Gastroesophageal sphincter (tissue), 4 donors: ENCODE measurements at regions not wholly inside any gene's neighbourhood (a gene's known extent, or its start where the extent isn't known, plus 50 kb on each side); places are given as distances from the start of the nearest gene placed in this dataset.

ENCODE experiments used
- ATAC-seq: fragments of 150-250 bp; one replicate; pipeline ENCODE4 v1.9.1; 2016; ENCODE audit warnings: mild to moderate bottlenecking, moderate library complexity
- H3K27ac ChIP-seq, 4 donors: fragments of 200-600 bp; sonication (generic) in 3 of 4; 1 replicate in 3 of 4; 2 replicates in 1 of 4; pipeline ENCODE4 v1.5.1; 2016 to 2019
- H3K27me3 ChIP-seq: fragments of 200-600 bp; sonication (generic); one replicate; pipeline ENCODE4 v1.5.1; 2019
- H3K36me3 ChIP-seq, 2 donors: fragments of 200-600 bp; sonication (generic); one replicate each; pipeline ENCODE4 v1.5.1; 2019; ENCODE audit warnings: control low read depth in 1 of 2
- H3K4me1 ChIP-seq, 3 donors: fragments of 200-600 bp; sonication (generic); 1 replicate in 2 of 3; 2 replicates in 1 of 3; pipeline ENCODE4 v1.5.1; 2016 to 2019; ENCODE audit warnings: control low read depth in 2 of 3
- H3K4me3 ChIP-seq, 2 donors: fragments of 200-600 bp; sonication (generic); one replicate each; pipeline ENCODE4 v1.5.1; 2019; ENCODE audit warnings: mild to moderate bottlenecking in 1 of 2, moderate library complexity in 1 of 2
- H3K9me3 ChIP-seq, 3 donors: fragments of 200-600 bp; sonication (generic); one replicate each; pipeline ENCODE4 v1.5.1; 2017 to 2019; ENCODE audit warnings: control low read depth in 2 of 3
- CTCF ChIP-seq, 4 experiments: fragments of 200-600 bp in 2 of 4; fragments of 450-650 bp in 2 of 4; sonication (generic) in 1 of 4; IDR thresholded peaks; one replicate each; pipeline ENCODE4 v1.5.1; 2017 to 2019; ENCODE audit warnings: antibody characterized with exemption in 4 of 4, mild to moderate bottlenecking in 2 of 4, moderate library complexity in 2 of 4
- EP300 ChIP-seq: sonication (generic); formaldehyde crosslinking; IDR thresholded peaks from one replicate; pipeline ENCODE4 v1.6.1; 2017; ENCODE audit warnings: antibody characterized with exemption, mild to moderate bottlenecking
- POLR2A ChIP-seq, 2 donors: fragments of 450-650 bp; IDR thresholded peaks; one replicate each; pipeline ENCODE4 v1.6.1; 2017; ENCODE audit warnings: antibody characterized with exemption in 2 of 2, mild to moderate bottlenecking in 2 of 2, moderate library complexity in 1 of 2
- POLR2AphosphoS5 ChIP-seq: sonication (generic); formaldehyde crosslinking; IDR thresholded peaks from one replicate; pipeline ENCODE4 v1.6.1; 2017; ENCODE audit warnings: antibody characterized with exemption
- WGBS, 2 donors: methylation state at CpG; one replicate each; pipeline ENCODE4 v1.1.5; 2018; ENCODE audit warnings: low coverage in 1 of 2; 5-methylcytosine and 5-hydroxymethylcytosine counted together

DNA sequence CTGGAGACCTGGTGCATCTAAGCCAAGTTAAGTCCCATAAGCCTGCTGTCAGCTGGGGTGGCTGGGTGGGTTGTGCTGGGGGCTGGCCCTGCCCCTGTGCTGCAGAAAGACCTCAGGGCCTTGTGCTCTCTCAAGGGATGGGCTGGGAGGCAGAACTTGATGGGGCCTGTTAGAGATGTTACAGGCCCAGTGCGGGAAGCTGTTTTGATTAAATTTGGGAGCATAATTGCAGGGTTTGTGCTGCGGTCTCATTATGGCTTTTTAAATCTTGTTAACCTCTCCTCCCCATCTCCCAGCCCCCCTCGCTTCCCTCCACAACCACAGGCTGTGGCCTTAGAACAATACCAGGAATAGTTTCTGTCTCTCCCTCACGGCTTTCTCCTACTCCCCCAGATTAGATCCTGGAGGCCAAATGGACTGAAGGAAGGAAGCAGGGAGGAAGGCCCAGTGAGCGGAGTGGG is 87.6 kb upstream of the TLE3 start:
- 88 to 89% methylated on average over 3 of the region's 5 CpGs for WGBS, 2 donors
- no peaks in the 10 kb centered on the region for H3K27me3 ChIP-seq
- no peaks in the 10 kb centered on the region for H3K36me3 ChIP-seq
- H3K9me3 ChIP-seq, result no peaks in the 10 kb centered on the region
- no peak overlapping the region for H3K27ac ChIP-seq
- ATAC-seq, result no peak
- H3K4me1 ChIP-seq, result no peaks in the 10 kb centered on the region
- H3K4me3 ChIP-seq, result no peak overlapping the region
- TF ChIP-seq CTCF (IDR thresholded peaks at IDR 0.05), result no peak
- TF ChIP-seq POLR2A (IDR thresholded peaks at IDR 0.05), result no peak
- TF ChIP-seq EP300, result no peak
- no peak for TF ChIP-seq POLR2AphosphoS5

DNA sequence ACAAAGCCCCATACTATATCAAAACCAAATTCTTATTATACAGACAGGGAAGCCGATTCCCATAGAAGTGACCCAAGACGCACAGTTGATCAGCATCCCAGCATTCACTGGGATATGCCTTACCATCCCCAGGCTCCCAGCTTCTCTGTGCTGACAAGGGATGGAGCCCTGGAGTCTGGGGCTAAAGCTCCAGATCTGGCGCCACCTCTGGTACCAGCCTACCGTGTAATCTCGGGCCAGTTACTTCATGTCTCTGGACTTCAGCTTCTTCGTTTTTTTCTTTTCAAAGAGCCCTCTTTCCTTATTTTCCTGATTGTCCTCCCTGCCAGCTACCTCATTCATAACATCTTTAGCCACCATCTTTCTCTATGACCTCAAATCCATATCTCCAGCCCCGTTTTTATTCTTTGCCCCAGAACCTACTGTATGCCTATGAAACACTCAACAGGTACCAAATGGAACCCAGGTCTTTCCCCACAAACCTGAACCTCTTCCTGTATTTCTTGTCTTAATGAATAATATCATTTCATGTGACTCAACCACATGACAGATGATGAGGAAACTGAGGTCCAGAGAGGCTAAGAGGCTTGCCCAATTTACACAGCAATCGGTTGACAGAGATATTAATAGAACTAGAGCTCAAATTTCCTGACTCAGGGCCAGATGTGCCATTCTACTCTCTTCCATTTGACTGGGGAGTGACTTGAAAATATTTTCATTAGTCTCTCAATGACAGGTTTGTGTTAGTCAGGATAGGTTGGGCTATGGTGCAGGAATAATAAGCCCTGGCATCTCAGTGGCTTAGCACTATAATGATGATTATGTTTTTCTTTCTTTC is 85.4 kb upstream of the TLE3 start:
- TF ChIP-seq EP300 (no peak), POLR2AphosphoS5 (no peak), CTCF (IDR thresholded peaks at IDR 0.05) (no peak), POLR2A (IDR thresholded peaks at IDR 0.05) (no peak)
- Histone ChIP-seq H3K9me3 (no peaks in the 10 kb centered on the region), H3K4me1 (no peaks in the 10 kb centered on the region), H3K27me3 (no peaks in the 10 kb centered on the region), H3K27ac (no peak overlapping the region), H3K4me3 (no peak overlapping the region), H3K36me3 (no peaks in the 10 kb centered on the region)
- no peak for ATAC-seq
- WGBS, 2 donors, result 76 to 77% methylated on average over 5 to 7 of the region's 8 CpGs

- Histone ChIP-seq H3K9me3 (no peaks in the 10 kb centered on the region), H3K4me1 (no peaks in the 10 kb centered on the region), H3K36me3 (no peaks in the 10 kb centered on the region), H3K4me3 (no peak overlapping the region), H3K27me3 (no peaks in the 10 kb centered on the region), H3K27ac (no peak overlapping the region)
- 79 to 83% methylated on average over 2 to 4 of the region's 4 CpGs for whole genome bisulfite sequencing, 2 donors
- no peak for TF ChIP-seq EP300
- no peak for TF ChIP-seq CTCF (IDR thresholded peaks at IDR 0.05)
- TF ChIP-seq POLR2AphosphoS5, result no peak
- ATAC-seq, result no peak
Observed at GRCh38 chr15:70181626-70182255, 84.0 kb upstream of the TLE3 start.

DNA sequence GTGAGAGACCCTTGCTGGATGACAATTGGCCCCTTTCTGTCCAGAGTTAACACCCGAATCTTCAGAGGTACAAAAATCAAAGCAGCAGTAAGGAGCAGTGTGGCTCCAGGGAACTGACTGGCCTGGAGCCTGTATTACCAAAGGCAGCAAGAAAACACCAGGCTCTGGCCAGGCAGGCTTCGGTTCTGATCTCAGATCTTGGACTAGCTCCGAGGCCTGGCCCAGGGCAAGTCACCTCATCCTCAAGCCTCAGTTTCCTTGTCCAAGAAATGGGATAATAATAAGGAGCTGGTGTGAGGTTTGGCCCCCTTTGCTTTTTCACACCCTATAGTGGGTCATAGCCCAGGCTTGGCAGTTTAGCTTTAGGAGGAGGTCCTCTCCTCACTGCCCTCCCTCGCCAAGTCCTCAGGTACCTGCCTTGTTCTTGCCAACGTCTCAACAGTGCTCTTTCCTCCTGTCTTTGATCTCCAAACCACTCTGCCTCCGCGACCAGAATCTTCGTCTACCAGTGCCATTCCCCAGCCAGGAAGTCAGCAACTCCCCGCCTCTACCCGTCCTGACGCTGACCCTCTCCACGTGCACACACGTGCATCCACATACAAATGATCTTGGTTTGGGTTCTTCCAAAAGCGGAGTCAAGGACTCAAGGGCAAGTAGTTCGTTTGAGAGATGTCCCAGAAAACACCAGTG is 82.6 kb upstream of the TLE3 start:
- no peak overlapping the region for H3K4me3 ChIP-seq
- 83% methylated on average over 8 of the region's 15 CpGs; no CpG with 5 or more reads in 1 of the 2 donors for WGBS, 2 donors
- no peaks in the 10 kb centered on the region for H3K27me3 ChIP-seq
- H3K27ac ChIP-seq, result no peak overlapping the region
- no peaks in the 10 kb centered on the region for H3K9me3 ChIP-seq
- no peaks in the 10 kb centered on the region for H3K36me3 ChIP-seq
- ATAC-seq, result no peak
- TF ChIP-seq POLR2A (IDR thresholded peaks at IDR 0.05) (no peak), CTCF (IDR thresholded peaks at IDR 0.05) (no peak), EP300 (no peak), POLR2AphosphoS5 (no peak)
- no peaks in the 10 kb centered on the region for H3K4me1 ChIP-seq
